ENCODE measurements at regions not wholly inside any gene's neighbourhood (a gene's known extent, or its start where the extent isn't known, plus 50 kb on each side); places are given as distances from the start of the nearest gene placed in this dataset.

DNA sequence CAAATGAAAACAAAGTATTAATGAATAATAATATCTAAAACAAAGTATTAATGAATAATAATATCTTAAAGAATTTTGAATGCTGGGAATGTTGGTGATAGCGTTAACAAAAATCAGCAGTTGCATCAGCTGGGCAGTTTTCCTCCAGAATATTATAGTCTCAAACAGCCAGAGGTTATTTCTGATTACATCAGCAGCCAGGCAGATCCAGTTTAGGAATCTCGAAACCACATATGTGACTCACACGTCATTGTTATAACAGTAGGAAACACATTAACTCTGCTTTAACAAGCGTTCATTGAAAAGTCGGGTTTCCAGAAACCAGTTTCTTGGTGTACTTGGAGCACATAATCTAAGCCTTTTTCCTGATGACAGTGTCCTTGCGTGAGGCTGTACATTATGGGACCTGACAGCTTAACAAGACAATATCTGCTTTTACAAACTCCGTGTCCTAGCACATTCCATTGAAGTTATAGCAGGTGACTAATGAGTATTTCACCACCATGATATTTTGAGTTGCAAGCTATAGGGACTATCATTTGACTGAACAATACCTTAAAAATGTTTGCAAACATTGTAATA is 559.5 kb upstream of the KLF4 start:
- no peak for DNase-seq
- H3K14ac ChIP-seq (ENCODE audit: insufficient read depth, low read length) = no peak overlapping the region
- no peak overlapping the region for H2AFZ ChIP-seq (ENCODE audit: low read length)

More for the DNA sequence above, 559.5 kb upstream of the KLF4 start:
- no peak overlapping the region for H2BK15ac ChIP-seq (ENCODE audit: low read depth, low read length)
- no peaks in the 10 kb centered on the region for H3K9me3 ChIP-seq (ENCODE audit: control insufficient read depth, low read depth, low read length)
- no peak overlapping the region for H3K27ac ChIP-seq (ENCODE audit: insufficient read length, low read depth, low read length)
- no peak overlapping the region for H3K4me2 ChIP-seq (ENCODE audit: insufficient read depth, insufficient read length, low read length)
- no peak for TF ChIP-seq CTCF (conservative IDR thresholded peaks at IDR 0.05)
- no peak overlapping the region for H3K23ac ChIP-seq (ENCODE audit: insufficient read length, low read depth, low read length)
- H4K5ac ChIP-seq (ENCODE audit: insufficient read length, low read depth, low read length) = no peak overlapping the region
- H2AK5ac ChIP-seq (ENCODE audit: insufficient read length, low read length) = no peak overlapping the region
- no peaks in the 10 kb centered on the region for H4K20me1 ChIP-seq (ENCODE audit: control insufficient read depth, insufficient read depth, insufficient read length)
- no peak overlapping the region for H3K4ac ChIP-seq (ENCODE audit: low read depth, low read length)
- H3K79me2 ChIP-seq (ENCODE audit: insufficient read depth, low read length) = no peaks in the 10 kb centered on the region
- H4K91ac ChIP-seq (ENCODE audit: insufficient read length, low read depth, low read length) = no peak overlapping the region
- no peak overlapping the region for H3K9ac ChIP-seq (ENCODE audit: extremely low read depth, insufficient read length, low read length)
- Mint-ChIP-seq H3K9me3 (0 out of 5 replicates have a peak, but pooled peaks cover 0 to 2% of the 10 kb centered on the region in 2 experiments), H3K4me3 (no peak overlapping the region), H3K4me1 (peaks cover 39% of the 10 kb centered on the region in 2 experiments), H3K27me3 (ENCODE audit: low read depth) (peaks cover 5% of the 10 kb centered on the region), H3K36me3 (ENCODE audit: insufficient read depth in 1 of 3, low read depth in 3 of 3) (no peaks in the 10 kb centered on the region), H3K27ac (no peak overlapping the region)
- H3K4me1 ChIP-seq (ENCODE audit: insufficient read depth, low read length) = no peaks in the 10 kb centered on the region
- no peak overlapping the region for H3K18ac ChIP-seq (ENCODE audit: insufficient read length, low read depth, low read length)
- H2BK120ac ChIP-seq (ENCODE audit: low read depth, low read length, poor library complexity, severe bottlenecking) = no peak overlapping the region
- no peak overlapping the region for H2BK12ac ChIP-seq (ENCODE audit: insufficient read length, low read depth, low read length)
- no peak overlapping the region for H3K56ac ChIP-seq (ENCODE audit: insufficient read length, low read depth, low read length)
- no CpG with 5 or more reads among the region's 7 CpGs for WGBS (ENCODE audit: extremely low coverage, insufficient read length, low lambda C conversion rate)
- H3K27me3 ChIP-seq (ENCODE audit: insufficient read depth, low read length) = no peaks in the 10 kb centered on the region
- no peak overlapping the region for H2BK5ac ChIP-seq (ENCODE audit: insufficient read length, low read length)
- H2BK20ac ChIP-seq (ENCODE audit: low read depth, low read length, poor library complexity, severe bottlenecking) = no peak overlapping the region
- H3T11ph ChIP-seq (ENCODE audit: low read length) = no peak overlapping the region
- no peaks in the 10 kb centered on the region for H3K23me2 ChIP-seq (ENCODE audit: insufficient read length, low read depth, low read length, poor library complexity, severe bottlenecking)
- H3K79me1 ChIP-seq (ENCODE audit: insufficient read depth, low read depth, low read length, poor library complexity, severe bottlenecking) = no peaks in the 10 kb centered on the region
- H4K8ac ChIP-seq (replicated peaks; ENCODE audit: insufficient read length, low read depth, low read length) = no peak overlapping the region
